HG03457 (cell line): ENCODE measurements at regions not wholly inside any gene's neighbourhood (a gene's known extent, or its start where the extent isn't known, plus 50 kb on each side); places are given as distances from the start of the nearest gene placed in this dataset.

ENCODE experiments used
- ATAC-seq: cut with Tn5 transposase; IDR thresholded peaks from one replicate; pipeline ENCODE4 v1.9.1; 2021; ENCODE audit warnings: moderate number of reproducible peaks; ENCODE audit not compliant: unreplicated experiment

DNA sequence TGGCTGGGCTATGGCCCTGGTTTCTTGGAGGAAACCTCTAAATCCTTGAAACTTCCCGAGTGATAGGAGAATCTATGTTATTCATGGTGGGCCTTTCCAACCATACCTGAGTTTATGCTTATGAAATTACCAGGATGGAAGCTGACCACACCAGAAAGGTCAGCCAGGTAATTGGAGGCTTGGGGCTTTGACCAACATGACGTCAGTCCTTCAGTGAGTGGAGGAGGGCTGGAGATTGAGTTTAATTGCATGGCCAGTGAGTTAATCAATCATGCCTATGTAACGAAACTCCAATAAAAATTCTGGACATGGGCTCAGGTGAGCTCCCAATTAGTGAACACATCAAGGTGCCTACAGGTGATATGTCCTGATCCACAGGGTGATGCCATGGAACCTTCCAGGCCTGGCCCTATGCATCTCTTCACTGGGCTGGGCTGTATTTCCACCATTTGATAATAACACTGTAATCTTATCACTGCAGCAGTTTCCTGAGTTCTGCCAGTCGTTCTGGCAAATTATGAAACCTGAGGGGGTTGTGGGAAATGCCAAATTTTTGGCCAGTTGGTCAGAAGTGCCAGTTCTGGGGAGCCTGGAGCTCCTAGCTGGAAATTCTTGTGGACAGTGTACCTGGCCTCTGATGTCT, 106.5 kb downstream of the CDH26 start:
- ATAC-seq: no peak

DNA sequence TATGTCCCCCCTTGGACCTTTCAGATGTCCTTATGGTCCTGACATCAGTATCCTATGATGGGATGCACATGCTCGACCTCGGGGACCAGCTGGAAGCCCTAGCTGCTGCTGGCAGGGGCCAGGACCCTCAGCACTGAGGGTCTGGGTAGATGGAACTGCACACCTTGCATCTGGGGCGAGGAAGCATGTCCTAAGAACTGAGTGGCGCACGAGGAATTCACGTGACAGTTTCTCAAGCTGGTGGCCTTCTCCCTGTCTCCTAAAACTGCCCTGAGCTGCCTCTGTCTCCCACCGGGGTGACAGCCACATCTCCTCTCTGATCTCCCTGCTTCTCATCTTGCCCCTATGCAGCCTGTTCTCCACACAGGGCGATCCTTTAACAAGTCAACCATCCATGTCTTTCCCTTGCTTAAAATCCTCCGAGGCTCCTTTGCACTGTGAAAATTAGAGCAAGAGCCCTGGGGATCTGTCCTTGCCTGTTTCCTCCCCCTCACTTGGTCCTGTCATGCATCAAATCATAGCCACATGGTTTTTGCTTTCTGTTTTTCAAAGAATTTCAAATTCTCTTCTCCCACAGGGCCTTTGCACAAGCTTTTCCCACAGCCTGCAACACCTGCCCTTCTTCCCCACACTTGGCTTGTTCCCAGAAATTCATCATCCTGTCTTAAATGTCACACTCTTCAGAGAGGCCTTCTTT, 107.7 kb downstream of the CDH26 start:
- no peak for ATAC-seq

DNA sequence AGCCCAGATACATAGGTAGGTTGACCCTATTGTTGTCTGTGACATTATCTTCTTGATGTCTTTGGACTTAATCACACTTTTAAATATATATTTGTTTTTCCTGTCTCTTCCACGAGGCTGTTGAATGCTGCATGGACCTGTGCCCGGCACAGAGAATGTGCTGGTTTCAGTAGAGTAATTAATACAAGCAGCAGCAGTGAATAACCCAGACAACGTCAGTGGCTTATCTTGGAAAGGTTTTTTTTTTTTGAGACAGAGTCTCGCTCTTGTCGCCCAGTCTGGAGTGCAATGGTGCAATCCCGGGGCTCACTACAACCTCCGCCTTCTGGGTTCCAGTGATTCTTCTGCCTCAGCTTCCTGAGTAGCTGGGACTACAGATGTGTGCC, 108.2 kb downstream of the CDH26 start:
- no peak for ATAC-seq

DNA sequence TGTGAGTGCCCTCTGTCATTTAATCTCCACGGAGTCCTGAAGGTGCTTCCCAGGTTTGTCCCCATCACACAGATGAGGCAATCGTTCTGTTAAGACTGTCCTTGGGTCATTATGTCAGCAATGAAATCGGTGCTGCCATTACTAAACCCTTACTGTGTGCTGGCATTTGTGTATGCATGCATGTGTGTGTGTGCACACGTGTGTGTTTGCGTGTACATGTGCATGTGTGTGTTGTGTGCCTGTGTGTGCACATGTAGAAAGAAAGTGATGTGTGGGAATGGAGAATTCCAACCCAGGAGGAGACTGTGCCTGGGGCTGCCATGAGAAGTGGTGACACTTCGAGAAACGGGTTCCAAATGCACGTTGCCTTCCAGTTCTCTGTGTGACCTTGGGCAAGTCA, 110.3 kb downstream of the CDH26 start:
- ATAC-seq: no peak

DNA sequence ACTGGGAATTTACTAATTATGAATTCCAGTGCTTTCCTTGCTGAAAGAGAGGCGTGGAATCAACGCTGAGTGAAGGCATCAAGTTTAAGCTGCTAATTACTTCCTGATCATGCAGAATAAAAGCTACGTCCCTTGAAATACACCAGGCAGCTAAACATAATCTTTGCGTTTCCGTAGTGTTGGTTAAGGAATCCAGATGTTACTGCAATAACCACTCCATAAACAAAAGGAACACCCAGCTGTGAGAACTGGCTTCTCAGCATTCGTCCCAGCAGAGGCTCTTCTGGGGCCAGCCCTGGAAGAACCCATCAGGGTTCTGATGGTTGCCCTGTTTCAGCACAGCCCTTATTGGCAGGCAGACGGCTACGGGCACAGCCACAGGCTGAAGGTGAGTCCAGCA, 111.4 kb downstream of the CDH26 start:
- no peak for ATAC-seq

DNA sequence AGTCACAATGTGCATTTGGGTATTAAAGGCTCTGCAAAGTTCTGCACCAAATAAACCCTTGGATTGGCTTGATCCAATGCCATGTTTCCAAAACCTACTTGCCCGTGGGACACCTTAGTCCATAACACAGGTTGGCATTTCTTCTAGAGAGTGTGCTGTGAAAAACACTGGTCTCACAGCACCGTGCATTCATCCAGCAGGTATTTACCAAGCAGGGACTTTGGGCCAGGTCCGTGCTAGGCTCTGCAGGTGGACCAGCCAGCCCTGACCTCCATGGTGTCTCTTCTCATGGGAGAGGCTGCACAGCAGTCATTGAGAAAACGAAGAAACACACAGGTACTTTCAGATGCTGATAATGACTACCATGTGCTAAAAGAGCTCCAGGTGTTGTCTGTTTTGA, 112.6 kb downstream of the CDH26 start:
- ATAC-seq: no peak

DNA sequence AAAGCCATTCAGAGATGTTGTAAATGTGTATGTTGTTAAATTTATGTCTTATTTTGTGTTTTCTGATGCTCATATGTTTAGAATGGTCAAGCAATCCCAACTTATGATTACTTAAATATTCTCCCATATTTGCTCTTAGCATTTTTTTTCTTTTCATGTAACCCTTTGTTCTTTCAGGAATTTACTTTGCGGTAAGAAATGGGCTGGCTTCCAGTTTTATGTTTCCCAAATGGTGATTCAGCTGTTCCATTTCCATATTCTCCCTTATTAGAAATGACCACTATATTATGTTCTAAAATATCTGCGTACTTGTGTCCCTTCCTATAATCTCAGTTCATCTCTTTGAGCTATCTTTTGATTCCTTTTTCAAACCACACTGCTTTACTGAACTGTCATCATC, 113.7 kb downstream of the CDH26 start:
- no peak for ATAC-seq

DNA sequence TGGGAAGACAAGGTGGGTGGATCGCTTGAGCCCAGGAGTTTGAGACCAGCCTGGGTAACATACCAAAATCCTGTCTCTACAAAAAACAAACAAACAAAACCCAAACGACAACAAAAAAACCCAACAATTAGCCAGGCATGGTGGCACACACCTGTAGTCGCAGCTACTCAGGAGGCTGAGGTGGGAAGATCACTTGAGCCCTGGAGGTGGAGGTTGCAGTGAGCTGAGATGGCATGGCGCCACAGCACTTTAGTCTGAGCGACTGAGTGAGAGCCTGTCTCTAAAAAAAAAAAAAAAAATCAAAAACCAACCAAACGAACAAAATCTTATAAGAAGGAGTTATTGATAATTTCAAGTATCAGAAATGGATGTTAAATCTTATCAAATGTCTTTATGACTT, 114.9 kb downstream of the CDH26 start:
- ATAC-seq: no peak

DNA sequence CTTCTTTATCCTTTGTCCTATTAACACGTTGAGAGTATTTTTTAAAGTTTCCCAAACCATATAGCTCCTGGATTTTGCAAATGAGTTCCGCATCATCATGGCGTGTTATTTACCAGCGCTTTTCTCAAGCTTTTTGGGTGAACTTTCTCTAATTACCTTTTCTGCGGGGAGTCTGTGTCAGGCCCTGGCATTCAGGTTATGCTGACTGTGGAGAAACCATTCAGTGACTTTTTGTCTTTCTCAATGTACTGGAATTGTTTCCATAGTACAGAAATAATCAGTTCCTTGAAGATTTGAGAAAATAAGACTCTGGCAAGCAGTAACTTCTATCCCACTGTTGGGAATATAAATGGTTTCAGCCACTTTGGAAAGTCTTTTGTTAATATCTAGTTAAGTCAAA, 115.3 kb downstream of the CDH26 start:
- ATAC-seq: no peak

DNA sequence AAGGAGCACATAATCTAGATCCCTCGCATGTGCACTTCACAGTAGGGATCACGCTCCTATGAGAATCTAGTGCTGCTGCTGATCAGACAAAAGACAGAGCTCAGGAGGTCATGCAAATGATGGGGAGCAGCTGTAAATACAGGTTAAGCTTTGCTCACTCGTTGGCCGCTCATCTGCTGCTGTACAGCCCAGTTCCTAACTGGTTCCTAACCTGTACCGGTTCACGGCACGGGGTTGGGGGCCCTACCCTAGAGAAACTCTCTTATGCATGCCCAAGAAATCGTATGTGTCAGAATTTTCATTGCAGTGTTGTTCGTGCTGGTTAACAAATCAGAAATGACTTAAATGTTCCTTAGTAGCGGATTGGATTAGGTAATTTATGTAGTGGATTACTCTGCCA, 116.1 kb downstream of the CDH26 start:
- ATAC-seq: no peak

DNA sequence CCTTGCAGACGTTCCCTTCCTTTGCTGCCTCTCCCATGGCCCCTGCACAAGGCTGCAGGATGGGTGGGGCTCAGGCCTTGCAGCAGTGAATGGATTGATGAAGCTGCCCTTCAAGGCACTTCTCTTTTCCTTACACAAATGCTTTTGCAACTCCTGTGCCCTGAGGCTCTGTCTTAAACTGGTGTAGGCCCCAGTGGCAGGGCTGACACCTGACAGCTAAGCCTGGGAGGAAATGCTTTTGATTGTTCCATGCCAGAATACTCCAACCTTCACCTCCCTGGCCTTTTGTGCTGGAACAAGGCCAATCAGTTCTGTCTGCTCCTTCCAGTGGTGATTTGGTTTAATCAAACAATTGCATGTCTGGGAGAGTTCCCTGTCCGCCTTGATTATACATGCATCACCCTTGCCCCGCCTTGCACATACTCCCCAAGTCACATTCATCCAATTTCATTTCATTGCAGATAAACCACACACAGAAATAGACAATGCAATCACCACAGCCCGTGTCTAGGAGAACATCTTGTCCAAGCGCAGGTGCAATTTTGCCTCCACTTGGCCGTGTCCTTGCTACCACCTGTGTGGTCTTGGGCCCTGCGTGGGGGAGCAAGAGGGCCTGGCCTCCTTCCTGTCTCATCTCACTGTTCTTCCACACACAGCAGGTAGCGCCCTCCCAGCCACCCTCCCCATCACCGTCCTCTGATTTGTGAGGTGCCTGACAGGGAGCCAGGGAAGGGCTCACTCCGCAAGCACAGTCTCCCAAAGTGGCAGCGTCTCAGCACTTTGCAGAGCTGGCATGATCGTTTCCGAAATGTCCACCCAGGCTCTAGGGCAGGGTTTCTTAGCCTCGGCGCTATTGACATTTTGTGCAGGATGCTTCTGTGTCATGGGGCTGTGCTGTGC, 120.4 kb downstream of the CDH26 start:
- ATAC-seq: no peak

DNA sequence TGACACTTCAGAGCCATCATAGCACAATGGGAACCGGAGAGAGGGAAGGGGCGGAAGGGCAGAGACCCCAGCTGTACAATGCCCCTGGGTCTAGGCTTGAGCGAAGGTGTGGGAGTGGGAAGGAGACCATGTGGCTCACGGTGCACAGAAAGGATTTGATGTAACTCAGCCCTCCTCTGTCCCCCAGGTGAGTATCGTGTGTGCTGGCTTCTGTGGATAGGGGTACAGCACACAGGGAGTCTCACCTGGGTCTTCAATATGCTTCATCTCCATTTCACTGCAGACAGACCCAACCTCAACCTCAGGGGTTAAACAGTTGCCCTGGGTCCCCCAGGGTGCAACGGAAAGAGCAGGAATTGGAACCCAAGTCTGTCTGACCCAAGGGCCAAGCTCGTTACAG, 122.2 kb downstream of the CDH26 start:
- no peak for ATAC-seq

DNA sequence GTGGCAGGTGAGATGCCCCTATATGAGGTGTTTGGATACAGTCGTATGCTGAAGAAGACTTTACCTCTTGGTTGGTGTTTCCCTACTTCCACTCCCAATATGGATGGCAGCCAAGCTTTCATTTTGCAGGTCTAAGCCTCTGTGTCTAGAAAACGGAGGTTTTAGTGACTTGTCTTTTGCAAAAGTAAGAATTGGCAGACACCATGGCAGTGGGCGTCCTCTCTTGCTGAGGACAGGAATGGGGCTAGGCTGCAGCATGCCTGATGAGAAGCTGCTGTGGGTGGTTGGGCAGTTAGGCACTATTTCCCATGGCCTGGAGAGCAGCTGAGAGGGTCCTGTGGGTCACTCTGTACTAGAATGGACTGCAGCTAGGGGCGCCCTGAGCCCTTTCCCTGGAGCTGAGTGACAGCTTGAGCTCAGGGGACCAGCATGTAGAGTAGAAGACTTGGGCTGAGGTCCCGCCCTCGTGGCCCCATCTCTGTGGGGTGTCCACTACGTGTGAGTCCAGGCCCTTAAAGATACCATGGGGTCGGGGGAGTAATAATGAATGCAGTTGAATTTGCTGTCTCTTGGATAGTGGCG, 127.4 kb downstream of the CDH26 start:
- no peak for ATAC-seq

DNA sequence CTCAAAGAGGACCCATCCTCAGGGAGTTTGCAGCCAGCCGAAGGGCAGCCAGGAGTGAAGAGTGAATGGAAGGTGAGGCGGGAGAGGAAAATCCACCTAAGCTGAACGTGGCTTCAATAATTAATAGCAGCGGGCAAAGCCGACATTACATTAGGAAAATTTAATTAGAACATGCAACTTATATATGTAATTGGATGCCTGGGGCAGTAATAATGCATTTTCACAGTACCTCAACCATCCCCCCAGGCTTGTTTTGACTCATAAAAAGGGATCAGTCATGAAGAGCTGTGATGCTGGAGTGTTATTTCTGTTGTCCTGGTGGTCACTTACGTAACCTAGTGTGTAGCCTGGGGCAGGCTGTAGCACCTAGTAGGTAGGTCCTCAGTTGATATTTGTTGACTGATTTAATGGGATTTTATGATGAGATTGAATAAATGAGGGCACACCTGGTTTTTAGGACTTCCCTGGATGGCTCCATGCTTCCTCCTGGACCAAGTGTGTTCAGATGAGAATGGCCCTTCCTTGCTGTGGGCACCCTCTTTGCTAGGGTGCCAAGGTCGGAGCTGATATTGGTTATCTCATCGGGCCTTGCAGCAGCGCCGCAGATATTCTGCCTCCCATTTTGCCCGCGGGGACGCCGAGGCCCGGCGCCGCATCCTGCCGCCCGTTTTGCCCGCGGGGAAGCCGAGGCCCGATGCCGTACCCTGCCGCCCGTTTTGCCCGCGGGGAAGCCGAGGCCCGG, 128.8 kb downstream of the CDH26 start:
- ATAC-seq: no peak

DNA sequence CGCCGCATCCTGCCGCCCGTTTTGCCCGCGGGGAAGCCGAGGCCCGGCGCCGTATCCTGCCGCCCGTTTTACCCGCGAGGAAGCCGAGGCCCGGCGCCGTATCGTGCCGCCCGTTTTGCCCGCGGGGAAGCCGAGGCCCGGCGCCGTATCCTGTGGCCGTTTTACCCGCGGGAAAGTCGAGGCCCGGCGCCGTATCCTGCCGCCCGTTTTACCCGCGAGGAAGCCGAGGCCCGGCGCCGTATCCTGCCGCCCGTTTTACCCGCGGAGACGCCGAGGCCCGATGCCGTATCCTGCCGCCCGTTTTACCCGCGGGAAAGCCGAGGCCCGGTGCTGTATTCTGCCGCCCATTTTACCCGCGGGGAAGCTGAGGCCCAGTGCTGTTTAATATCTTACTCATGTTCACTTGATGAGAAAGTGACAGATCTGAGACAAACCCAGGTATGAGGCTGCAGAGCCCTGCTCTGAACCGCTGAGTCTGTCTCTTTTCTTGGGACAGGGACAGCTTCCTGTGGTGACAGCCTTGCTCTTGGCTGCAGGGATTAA, 129.4 kb downstream of the CDH26 start:
- no peak for ATAC-seq

DNA sequence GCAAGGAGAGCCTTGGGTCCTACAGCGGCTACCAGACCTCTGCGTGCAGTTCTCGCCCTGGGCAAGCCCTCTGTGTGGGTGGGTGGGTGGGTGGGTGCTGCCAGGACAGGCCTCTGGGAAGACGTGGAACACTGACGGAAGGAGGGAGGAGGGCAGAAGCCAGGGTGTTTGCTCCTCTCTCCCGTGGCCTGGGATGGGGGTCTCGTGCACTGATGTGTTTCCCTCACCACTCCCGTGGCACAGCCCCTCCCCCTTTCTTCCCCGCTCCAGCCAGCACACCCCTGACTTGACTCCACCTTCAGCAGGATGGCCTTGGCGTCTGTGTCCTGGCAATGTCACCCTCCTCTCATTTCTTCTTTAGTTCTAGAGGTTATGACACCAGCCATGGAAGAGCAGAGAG, 130.0 kb downstream of the CDH26 start:
- ATAC-seq: no peak

DNA sequence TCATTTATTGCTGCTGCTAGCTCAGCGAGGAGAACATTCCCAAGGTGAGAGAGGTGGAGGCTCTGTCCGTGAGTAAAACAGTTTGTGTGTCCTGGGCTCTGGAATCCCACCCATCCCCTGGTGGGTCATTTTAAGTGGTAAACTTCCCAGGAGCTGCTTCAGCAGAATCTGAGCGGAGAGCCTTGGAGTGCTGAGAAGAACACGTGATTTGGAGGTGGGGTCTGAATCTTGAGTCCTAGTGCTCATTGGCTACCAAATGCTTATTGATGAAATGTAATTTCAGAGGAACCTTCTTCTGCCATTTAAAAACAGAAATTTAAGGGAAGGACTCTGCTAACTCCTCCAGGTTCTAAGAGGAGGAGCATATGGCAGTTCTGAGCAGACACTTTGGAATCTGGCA, 132.4 kb downstream of the CDH26 start:
- no peak for ATAC-seq

DNA sequence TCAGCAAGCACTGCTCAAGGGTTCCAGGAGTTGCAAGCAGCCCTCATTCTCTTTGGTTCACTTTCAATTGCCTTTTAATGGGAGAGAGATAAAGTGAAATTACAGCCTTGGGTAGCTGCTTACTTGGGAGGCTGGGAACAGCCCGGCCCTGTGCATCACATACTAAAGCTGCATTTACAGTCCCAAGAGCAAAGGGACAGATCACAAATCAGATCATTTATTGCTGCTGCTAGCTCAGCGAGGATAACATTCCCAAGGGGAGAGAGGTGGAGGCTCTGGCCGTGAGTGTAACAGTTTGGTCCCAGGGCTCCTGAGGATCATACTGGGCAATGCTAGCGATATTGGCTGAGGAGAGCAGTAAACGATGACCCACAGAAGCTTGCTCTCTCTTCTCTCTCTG, 133.1 kb downstream of the CDH26 start:
- no peak for ATAC-seq

DNA sequence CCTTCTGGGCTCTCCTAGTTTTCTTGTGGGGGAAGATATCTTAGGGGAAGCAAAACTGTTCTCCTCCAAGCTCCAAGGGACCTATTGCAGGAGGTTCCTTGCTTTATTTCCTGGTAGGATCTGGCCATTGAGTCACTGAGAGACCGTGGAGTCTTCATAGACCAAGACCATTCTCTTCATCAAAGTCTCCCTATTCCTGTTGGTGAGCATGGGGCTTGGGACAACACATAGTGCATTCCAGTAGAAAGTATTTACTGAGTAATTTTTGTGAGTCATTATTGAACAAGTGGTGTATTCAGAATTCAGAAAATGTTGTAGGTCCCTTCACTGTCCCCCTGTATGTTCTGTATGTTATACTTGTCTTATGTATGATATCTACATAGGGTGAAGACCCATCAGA, 133.6 kb downstream of the CDH26 start:
- no peak for ATAC-seq

DNA sequence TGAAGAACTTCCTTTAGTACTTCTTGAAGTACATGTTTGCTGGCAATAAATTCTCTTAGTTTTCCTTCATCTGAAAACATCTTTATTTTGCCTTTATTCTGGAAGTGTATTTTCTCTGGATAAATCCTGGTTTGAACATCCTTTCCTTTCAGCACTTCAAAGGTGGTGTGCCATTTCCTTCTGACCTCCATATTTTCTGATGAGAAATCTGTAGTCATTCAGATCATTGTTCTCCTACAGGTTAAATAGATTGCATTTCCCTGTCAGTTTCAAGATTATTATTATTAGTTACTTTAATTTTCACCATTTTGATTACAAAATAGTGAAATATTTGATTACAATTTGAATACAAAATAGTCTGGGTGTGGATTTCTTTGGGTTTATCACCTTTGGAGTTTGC, 134.5 kb downstream of the CDH26 start:
- ATAC-seq: no peak

DNA sequence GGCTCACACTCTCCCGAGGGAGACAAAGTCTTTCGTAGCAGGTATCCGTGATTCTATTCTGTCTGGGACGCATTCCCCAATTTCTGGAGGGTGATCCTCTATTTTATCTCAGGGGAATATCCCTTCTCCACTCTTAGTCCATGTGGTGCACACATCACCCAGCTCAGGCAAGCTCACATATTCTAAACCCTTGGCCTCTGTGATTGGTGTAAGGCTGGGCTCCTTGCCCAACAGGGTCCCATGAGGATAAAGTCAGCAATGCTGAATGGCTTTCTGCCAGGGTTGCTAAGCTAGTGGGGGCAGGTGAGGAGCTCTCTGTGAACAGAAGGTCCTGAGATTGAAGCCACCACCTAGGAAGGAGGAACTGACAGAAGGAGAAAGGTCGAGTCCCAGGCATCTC, 137.2 kb downstream of the CDH26 start:
- ATAC-seq: no peak
